ENCODE measurements at regions not wholly inside any gene's neighbourhood (a gene's known extent, or its start where the extent isn't known, plus 50 kb on each side); places are given as distances from the start of the nearest gene placed in this dataset.

GRCh38 chr15:70217226-70218160, 119.8 kb upstream of the TLE3 start:
- H3K27ac ChIP-seq (ENCODE audit: low read depth, low read length), result no peak overlapping the region
- WGBS, 3 donors, result 89 to 92% (median 91%) methylated on average over 7 of the region's 7 CpGs

GRCh38 chr15:70215951-70216350, 118.2 kb upstream of the TLE3 start:
- WGBS, 3 donors, result 85 to 95% (median 95%) methylated on average over 5 of the region's 5 CpGs
- H3K27ac ChIP-seq (ENCODE audit: low read depth, low read length), result no peak overlapping the region

GRCh38 chr15:70214941-70215635, 117.4 kb upstream of the TLE3 start:
- WGBS, 3 donors, result 95 to 98% (median 97%) methylated on average over 7 of the region's 7 CpGs
- no peak overlapping the region for H3K27ac ChIP-seq (ENCODE audit: low read depth, low read length)

- 81 to 87% (median 86%) methylated on average over 5 of the region's 5 CpGs for WGBS, 3 donors
- H3K27ac ChIP-seq (ENCODE audit: low read depth, low read length), result no peak overlapping the region
Measured at GRCh38 chr15:70214276-70214675, 116.6 kb upstream of the TLE3 start.

- 92 to 95% (median 94%) methylated on average over 7 of the region's 7 CpGs for WGBS, 3 donors
- no peak overlapping the region for H3K27ac ChIP-seq (ENCODE audit: low read depth, low read length)
Measured at GRCh38 chr15:70213794-70214193, 116.1 kb upstream of the TLE3 start.

GRCh38 chr15:70212963-70213315, 115.2 kb upstream of the TLE3 start:
- 69 to 78% (median 77%) methylated on average over 10 of the region's 10 CpGs for WGBS, 3 donors
- no peak overlapping the region for H3K27ac ChIP-seq (ENCODE audit: low read depth, low read length)

- WGBS, 3 donors, result 62 to 74% (median 65%) methylated on average over 18 of the region's 18 CpGs
- no peak overlapping the region for H3K27ac ChIP-seq (ENCODE audit: low read depth, low read length)
Measured at GRCh38 chr15:70212286-70212962, 114.7 kb upstream of the TLE3 start.

GRCh38 chr15:70210528-70210927, 112.8 kb upstream of the TLE3 start:
- WGBS, 3 donors, result 85 to 93% (median 89%) methylated on average over 6 of the region's 6 CpGs
- no peak overlapping the region for H3K27ac ChIP-seq (ENCODE audit: low read depth, low read length)

- no peak overlapping the region for H3K27ac ChIP-seq (ENCODE audit: low read depth, low read length)
- WGBS, 3 donors, result 83 to 96% (median 93%) methylated on average over 2 of the region's 2 CpGs
Measured at GRCh38 chr15:70210076-70210475, 112.4 kb upstream of the TLE3 start.

GRCh38 chr15:70209499-70209898, 111.8 kb upstream of the TLE3 start:
- WGBS, 3 donors, result 93 to 99% (median 96%) methylated on average over 5 of the region's 5 CpGs

GRCh38 chr15:70208332-70208731, 110.6 kb upstream of the TLE3 start:
- 92 to 98% (median 92%) methylated on average over 3 of the region's 3 CpGs for WGBS, 3 donors
- no peak overlapping the region for H3K27ac ChIP-seq (ENCODE audit: low read depth, low read length)

More at GRCh38 chr15:70209499-70209898, 111.8 kb upstream of the TLE3 start:
- H3K27ac ChIP-seq (ENCODE audit: low read depth, low read length), result no peak overlapping the region

GRCh38 chr15:70206668-70207067, 109.0 kb upstream of the TLE3 start:
- 78 to 83% (median 83%) methylated on average over 5 of the region's 5 CpGs for WGBS, 3 donors

GRCh38 chr15:70204652-70205051, 106.9 kb upstream of the TLE3 start:
- H3K27ac ChIP-seq (ENCODE audit: low read depth, low read length), result no peak overlapping the region
- WGBS, 3 donors, result 92 to 100% (median 100%) methylated on average over 1 of the region's 1 CpG

More at GRCh38 chr15:70206668-70207067, 109.0 kb upstream of the TLE3 start:
- H3K27ac ChIP-seq (ENCODE audit: low read depth, low read length), result no peak overlapping the region

GRCh38 chr15:70203981-70204560, 106.4 kb upstream of the TLE3 start:
- no peak overlapping the region for H3K27ac ChIP-seq (ENCODE audit: low read depth, low read length)
- 89 to 93% (median 92%) methylated on average over 8 of the region's 8 CpGs for WGBS, 3 donors

- 66 to 83% (median 69%) methylated on average over 2 of the region's 2 CpGs for WGBS, 3 donors
- no peak overlapping the region for H3K27ac ChIP-seq (ENCODE audit: low read depth, low read length)
Measured at GRCh38 chr15:70202756-70203155, 105.0 kb upstream of the TLE3 start.

GRCh38 chr15:70201425-70201775, 103.7 kb upstream of the TLE3 start:
- H3K27ac ChIP-seq (ENCODE audit: low read depth, low read length), result no peak overlapping the region
- 40 to 87% (median 80%) methylated on average over 6 of the region's 6 CpGs for WGBS, 3 donors

GRCh38 chr15:70200511-70201424, 103.1 kb upstream of the TLE3 start:
- no peak overlapping the region for H3K27ac ChIP-seq (ENCODE audit: low read depth, low read length)
- 65 to 93% (median 76%) methylated on average over 23 of the region's 23 CpGs for WGBS, 3 donors

All from adipose tissue (tissue), 3 donors.